MCF 10A (cell line): ENCODE measurements at regions not wholly inside any gene's neighbourhood (a gene's known extent, or its start where the extent isn't known, plus 50 kb on each side); places are given as distances from the start of the nearest gene placed in this dataset.
"Not testable (repeated sequence)": the region's sequence is repeated elsewhere in the genome, so short reads cannot be mapped to it uniquely, and the experiment has no call there.

Experiments used
- BruUV-seq: library from RNA; stranded (reverse); fragments of 400-500 nt; replicated peaks from 2 replicates; lab custom pipeline; 2021; lab: Mats Ljungman, UMichigan
- CTCF ChIA-PET: fragments of 300-600 bp; sonication (Branson Sonifier 250); formaldehyde crosslinking; extraction: SDS; loops from one replicate; lab custom pipeline; 2021; ENCODE audit warnings: antibody characterized with exemption, inconsistent platforms; lab: Yijun Ruan, JAX
- POLR2A ChIA-PET: fragments of 300-600, 350-650 bp; sonication (Branson Sonifier 250); formaldehyde crosslinking; extraction: SDS; loops from one replicate; lab custom pipeline; 2020; ENCODE audit warnings: antibody characterized with exemption, inconsistent platforms; lab: Yijun Ruan, JAX
- DNase-seq: peaks from one replicate; pipeline ENCODE4 v3.0.0-alpha.2; 2018; ENCODE audit not compliant: unreplicated experiment
- H3K27ac Mint-ChIP-seq: one replicate; pipeline ENCODE4 v1.8.0; 2022; ENCODE audit warnings: mild to moderate bottlenecking, low read depth, mixed read lengths; ENCODE audit not compliant: unreplicated experiment
- H3K27me3 Mint-ChIP-seq: one replicate; pipeline ENCODE4 v1.8.0; 2022; ENCODE audit warnings: mixed read lengths; ENCODE audit not compliant: insufficient read depth, unreplicated experiment
- H3K36me3 Mint-ChIP-seq: one replicate; pipeline ENCODE4 v1.8.0; 2022; ENCODE audit warnings: mild to moderate bottlenecking, moderate library complexity, mixed read lengths; ENCODE audit not compliant: insufficient read depth, unreplicated experiment
- H3K4me1 Mint-ChIP-seq: one replicate; pipeline ENCODE4 v1.8.0; 2022; ENCODE audit warnings: mixed read lengths; ENCODE audit not compliant: insufficient read depth, unreplicated experiment
- H3K4me3 Mint-ChIP-seq: one replicate; pipeline ENCODE4 v1.8.0; 2022; ENCODE audit warnings: mild to moderate bottlenecking, moderate library complexity, mixed read lengths; ENCODE audit not compliant: unreplicated experiment
- H3K9me3 Mint-ChIP-seq: one replicate; pipeline ENCODE4 v1.8.0; 2022; ENCODE audit warnings: mixed read lengths; ENCODE audit not compliant: unreplicated experiment
- intact Hi-C: fragments of 100-400 bp; cut with micrococcal nuclease; formaldehyde crosslinking; loops from 2 replicates; pipeline ENCODE4 v1.14.1; 2022
- TF ChIP-seq, protein P1 (sequence below): fragments of 200-600 bp; IDR thresholded peaks from one replicate; pipeline ENCODE4 v1.8.0; 2022; ENCODE audit warnings: antibody characterized with exemption, mild to moderate bottlenecking; ENCODE audit not compliant: unreplicated experiment

DNA sequence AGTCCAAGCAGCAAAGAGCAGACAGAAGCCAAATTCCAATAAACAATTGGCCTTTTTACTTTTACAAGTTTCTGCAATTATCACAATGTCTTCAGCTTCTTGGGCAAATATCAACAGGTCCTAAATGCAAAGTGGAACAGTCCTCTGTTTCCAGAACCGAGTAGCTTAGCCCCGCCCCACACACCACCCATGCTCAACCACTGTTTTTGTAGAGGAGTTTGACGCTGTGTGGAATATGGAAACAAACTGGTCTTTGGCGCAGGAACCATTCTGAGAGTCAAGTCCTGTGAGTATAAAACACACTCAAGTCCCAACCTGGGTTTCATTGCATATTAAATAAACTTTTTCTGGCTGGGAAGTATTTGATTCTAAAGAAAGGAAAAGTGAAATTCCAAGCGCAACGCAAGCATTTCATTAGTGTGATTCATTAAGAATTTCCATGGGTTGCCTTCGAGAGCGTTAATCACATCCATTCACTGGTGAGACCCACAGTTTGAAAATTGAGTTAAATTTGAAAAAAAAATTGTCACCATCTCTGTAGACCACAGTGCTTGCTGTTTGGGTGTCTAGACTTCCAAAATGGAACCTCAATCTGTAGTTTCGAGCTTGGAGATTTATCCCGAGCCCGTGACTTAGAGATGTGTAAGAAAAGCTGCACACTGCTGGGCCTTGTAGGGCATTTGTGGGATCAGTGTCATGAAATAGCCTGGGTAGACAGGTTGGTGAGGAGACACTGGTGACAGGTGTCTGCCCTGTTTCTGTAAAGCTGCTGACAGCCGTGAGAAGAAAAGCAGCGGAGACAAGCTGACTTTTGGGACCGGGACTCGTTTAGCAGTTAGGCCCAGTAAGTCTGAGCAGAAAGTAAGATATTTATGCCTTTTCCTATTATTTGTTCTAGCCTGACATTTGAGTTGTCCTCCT is 96.1 kb downstream of the DAD1 start:
- CTCF ChIA-PET: interaction anchor here (0.7 to 1.7 kb wide), 2 partner anchors 22 to 103 kb away, joined by 4 read pairs; no protein-coding TSS in a partner anchor
- no peaks in the 10 kb centered on the region for H3K9me3 Mint-ChIP-seq
- no peaks in the 10 kb centered on the region for H3K36me3 Mint-ChIP-seq
- no peaks in the 10 kb centered on the region for H3K4me1 Mint-ChIP-seq
- POLR2A ChIA-PET: no interaction called here
- H3K4me3 Mint-ChIP-seq: no peak overlapping the region
- H3K27ac Mint-ChIP-seq: peak overlapping the region; percentile 17
- H3K27me3 Mint-ChIP-seq: peaks cover 70% of the 10 kb centered on the region
- DNase-seq: no peak
- TF ChIP-seq, protein P1, sequence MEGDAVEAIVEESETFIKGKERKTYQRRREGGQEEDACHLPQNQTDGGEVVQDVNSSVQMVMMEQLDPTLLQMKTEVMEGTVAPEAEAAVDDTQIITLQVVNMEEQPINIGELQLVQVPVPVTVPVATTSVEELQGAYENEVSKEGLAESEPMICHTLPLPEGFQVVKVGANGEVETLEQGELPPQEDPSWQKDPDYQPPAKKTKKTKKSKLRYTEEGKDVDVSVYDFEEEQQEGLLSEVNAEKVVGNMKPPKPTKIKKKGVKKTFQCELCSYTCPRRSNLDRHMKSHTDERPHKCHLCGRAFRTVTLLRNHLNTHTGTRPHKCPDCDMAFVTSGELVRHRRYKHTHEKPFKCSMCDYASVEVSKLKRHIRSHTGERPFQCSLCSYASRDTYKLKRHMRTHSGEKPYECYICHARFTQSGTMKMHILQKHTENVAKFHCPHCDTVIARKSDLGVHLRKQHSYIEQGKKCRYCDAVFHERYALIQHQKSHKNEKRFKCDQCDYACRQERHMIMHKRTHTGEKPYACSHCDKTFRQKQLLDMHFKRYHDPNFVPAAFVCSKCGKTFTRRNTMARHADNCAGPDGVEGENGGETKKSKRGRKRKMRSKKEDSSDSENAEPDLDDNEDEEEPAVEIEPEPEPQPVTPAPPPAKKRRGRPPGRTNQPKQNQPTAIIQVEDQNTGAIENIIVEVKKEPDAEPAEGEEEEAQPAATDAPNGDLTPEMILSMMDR: no peak
- BruUV-seq: no TSS peak
- intact Hi-C loops: no loop called here

DNA sequence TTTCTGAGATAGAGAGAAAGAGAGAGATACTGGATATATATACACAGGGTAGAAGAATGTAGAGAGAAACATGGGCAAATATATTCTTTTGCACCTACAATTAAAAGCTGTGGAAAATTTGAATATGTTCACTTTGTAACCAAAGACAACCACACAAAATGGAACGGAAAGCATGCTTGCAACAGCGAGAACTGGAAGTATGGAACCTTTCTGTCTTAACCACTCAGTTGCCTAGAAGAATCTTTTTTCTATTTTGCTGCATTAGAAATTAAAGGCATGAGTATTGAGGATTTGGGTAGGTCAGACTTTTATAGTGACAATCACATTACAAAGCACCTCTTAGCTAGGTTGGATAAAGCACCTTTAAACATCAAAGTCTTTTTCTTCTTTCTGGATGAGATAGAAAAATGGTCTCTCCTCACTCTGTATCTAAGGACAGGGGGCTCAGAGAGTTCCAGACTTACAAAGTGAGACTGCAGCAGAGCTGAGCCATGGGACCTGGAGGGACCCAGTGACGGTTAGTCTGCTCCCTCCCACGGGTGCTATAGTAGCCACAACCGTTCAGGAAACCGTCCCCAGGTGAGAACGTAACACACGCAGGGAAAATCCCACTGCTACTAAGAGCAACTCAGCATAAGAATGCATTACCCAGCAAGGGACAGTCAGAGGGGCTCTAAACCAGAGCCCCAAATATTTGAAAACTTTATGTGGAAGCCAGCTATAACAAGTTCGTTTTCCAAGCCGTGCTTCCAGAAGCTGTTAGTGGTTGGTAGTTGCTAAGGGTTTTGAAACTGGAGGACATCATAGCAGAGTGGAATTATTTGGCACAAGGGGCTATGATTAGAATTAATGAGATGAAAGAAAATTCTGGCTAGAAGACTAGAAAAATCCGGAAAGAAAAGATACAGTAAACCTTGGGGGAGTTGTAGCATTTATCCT is 97.1 kb downstream of the DAD1 start:
- Mint-ChIP-seq H3K9me3 (no peaks in the 10 kb centered on the region), H3K36me3 (no peaks in the 10 kb centered on the region), H3K4me3 (no peak overlapping the region), H3K27me3 (peaks cover 79% of the 10 kb centered on the region), H3K27ac (no peak overlapping the region), H3K4me1 (no peaks in the 10 kb centered on the region)
- TF ChIP-seq, protein P1: no peak
- POLR2A ChIA-PET: no interaction called here
- DNase-seq: no peak
- CTCF ChIA-PET: interaction anchor here (0.7 to 1.7 kb wide), 2 partner anchors 21 to 102 kb away, joined by 4 read pairs; no protein-coding TSS in a partner anchor
- no TSS peak for BruUV-seq
- intact Hi-C loops: no loop called here

DNA sequence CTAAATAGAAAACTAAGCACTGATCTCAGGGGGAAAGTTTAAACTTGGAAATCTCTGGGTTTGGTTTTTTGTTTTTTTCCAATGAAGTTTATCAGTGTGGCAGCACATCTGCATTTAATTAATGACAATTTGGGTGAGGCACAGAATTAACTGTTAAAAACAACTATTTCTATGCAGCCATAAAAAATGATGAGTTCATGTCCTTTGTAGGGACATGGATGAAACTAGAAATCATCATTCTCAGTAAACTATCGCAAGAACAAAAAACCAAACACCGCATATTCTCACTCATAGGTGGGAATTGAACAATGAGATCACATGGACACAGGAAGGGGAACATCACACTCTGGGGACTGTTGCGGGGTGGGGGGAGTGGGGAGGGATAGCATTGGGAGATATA is 98.0 kb downstream of the DAD1 start:
- CTCF ChIA-PET: interaction anchor here (1.1 kb wide), 1 partner anchor 14 kb away, joined by 5 read pairs; no protein-coding TSS in a partner anchor
- POLR2A ChIA-PET, H3K27ac Mint-ChIP-seq, intact Hi-C loops, H3K9me3 Mint-ChIP-seq, H3K4me1 Mint-ChIP-seq, DNase-seq, H3K36me3 Mint-ChIP-seq, H3K4me3 Mint-ChIP-seq, BruUV-seq: not testable (repeated sequence)
- peaks cover 88% of the 10 kb centered on the region for H3K27me3 Mint-ChIP-seq

DNA sequence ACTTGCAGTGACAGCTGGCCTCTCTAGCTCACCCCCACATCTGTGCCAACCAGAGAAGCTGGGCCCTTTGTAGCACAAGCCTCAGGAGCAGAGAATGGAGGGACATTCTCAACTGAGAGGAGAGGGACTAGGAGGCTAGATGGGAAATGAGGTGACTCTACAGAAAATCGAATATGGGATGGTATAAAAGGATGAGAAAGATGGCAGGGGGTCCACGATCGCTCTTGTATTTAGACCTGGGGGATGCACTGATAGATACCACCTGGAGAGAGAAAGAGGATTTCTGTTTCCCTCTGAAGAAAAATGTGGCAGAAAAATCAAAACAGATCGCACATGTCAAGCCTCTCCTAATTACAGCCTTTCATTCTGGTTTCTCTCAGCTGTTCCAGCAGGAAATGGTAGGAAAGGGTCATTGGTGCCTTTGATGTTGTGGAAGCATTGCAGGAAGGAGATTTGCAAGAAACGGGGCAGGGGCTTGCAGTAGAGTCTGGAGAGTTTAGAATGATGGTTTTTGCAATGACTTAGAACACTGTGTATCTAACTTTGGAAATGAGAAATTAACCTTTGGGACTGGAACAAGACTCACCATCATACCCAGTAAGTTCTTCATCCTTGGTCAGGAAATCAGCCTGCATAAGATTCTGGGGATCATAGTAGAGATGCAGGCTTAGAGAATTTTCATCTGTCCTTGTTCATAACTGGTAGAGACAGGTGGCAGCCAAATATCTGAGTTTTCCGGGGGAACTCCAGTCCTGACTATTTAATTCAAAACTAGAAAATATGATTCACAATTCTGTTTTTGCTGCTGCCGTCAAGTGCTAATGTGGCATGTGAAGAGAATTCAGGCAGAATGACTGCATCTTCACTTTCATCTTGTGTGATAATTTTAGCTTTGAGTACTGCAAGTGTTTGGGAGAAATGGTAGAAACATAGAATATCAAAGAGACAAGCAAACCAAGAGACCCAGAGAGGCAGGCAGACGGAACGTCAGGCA is 98.8 kb downstream of the DAD1 start:
- Mint-ChIP-seq H3K36me3 (no peaks in the 10 kb centered on the region), H3K27me3 (peaks cover 96% of the 10 kb centered on the region), H3K27ac (no peak overlapping the region), H3K9me3 (no peaks in the 10 kb centered on the region), H3K4me3 (no peak overlapping the region), H3K4me1 (no peaks in the 10 kb centered on the region)
- no TSS peak for BruUV-seq
- POLR2A ChIA-PET: interaction anchor here (0.6 kb wide), 1 partner anchor 53 kb away, joined by 3 read pairs; no protein-coding TSS in a partner anchor
- no peak for DNase-seq
- CTCF ChIA-PET: interaction anchor here (1.1 to 1.2 kb wide), 2 partner anchors 13 to 14 kb away, joined by 4 to 5 read pairs; no protein-coding TSS in a partner anchor
- intact Hi-C loops: no loop called here
- TF ChIP-seq, protein P1: no peak
